Erythroblast (primary cell): ENCODE measurements at regions not wholly inside any gene's neighbourhood (a gene's known extent, or its start where the extent isn't known, plus 50 kb on each side); places are given as distances from the start of the nearest gene placed in this dataset.

Source experiments
- GATA1 ChIP-seq: IDR thresholded peaks from 2 replicates; pipeline ENCODE4 v1.6.1; 2011; ENCODE audit warnings: low read depth, mild to moderate bottlenecking, control low read depth, low read length, moderate library complexity
- POLR2A ChIP-seq: IDR thresholded peaks from 2 replicates; pipeline ENCODE4 v1.6.1; 2011; ENCODE audit warnings: mild to moderate bottlenecking, low read length

DNA sequence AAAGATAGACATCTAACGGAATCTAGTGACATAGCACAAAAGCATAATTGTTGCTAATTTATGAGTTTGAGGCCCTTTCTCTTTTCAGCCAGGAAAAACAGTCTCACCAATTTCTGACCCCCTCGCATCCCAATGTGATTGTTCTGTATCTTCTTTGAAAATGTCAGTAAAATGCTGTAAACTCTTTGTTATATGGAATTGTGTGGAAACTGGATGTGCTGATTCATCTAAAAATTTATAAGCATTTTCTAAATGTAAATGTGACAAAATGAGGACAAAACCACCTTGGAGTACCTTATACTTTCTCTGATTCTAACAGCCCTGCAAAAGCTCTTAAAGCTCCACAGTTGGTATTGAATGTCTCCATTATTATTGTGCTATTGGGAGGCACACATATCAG, 70.9 kb upstream of the MME start:
- TF ChIP-seq POLR2A (no peak), GATA1 (no peak)
